Liver (tissue), 8 donors: ENCODE measurements at regions not wholly inside any gene's neighbourhood (a gene's known extent, or its start where the extent isn't known, plus 50 kb on each side); places are given as distances from the start of the nearest gene placed in this dataset.

Source experiments
- DNase-seq: peaks from one replicate; pipeline ENCODE4 v3.0.0-alpha.2; 2017; ENCODE audit warnings: low spot score
- H3K27ac ChIP-seq, 2 donors: one replicate each; pipeline ENCODE4 v1.7.0; 2013; ENCODE audit warnings: inconsistent platforms in 2 of 2, low read length in 2 of 2, control low read depth in 1 of 2, low read depth in 1 of 2, mild to moderate bottlenecking in 1 of 2
- H3K27me3 ChIP-seq, 4 donors: one replicate each; pipeline versions ENCODE4 v1.6.1 to v1.7.0; 2013; ENCODE audit warnings: low read length in 3 of 4, inconsistent platforms in 1 of 4, mild to moderate bottlenecking in 1 of 4, moderate library complexity in 1 of 4; ENCODE audit not compliant: control insufficient read depth in 4 of 4, insufficient read depth in 4 of 4
- H3K36me3 ChIP-seq, 4 donors: one replicate each; pipeline versions ENCODE4 v1.6.1 to v1.7.0; 2013; ENCODE audit warnings: low read length in 3 of 4, mild to moderate bottlenecking in 3 of 4, low read depth in 1 of 4, moderate library complexity in 1 of 4; ENCODE audit not compliant: control insufficient read depth in 4 of 4, insufficient read depth in 3 of 4
- H3K4me1 ChIP-seq, 4 donors: one replicate each; pipeline versions ENCODE4 v1.6.1 to v1.7.0; 2013; ENCODE audit warnings: low read length in 3 of 4, mild to moderate bottlenecking in 3 of 4, moderate library complexity in 1 of 4; ENCODE audit not compliant: control insufficient read depth in 4 of 4, insufficient read depth in 4 of 4
- H3K4me3 ChIP-seq, 3 donors: one replicate each; pipeline versions ENCODE4 v1.6.1 to v1.7.0; 2013; ENCODE audit warnings: low read length in 3 of 3, control low read depth in 1 of 3, low read depth in 1 of 3, mild to moderate bottlenecking in 1 of 3
- H3K9ac ChIP-seq, 2 donors: one replicate each; pipeline ENCODE4 v1.7.0; 2013; ENCODE audit warnings: low read length in 2 of 2, mild to moderate bottlenecking in 2 of 2, moderate library complexity in 2 of 2, control low read depth in 1 of 2, low read depth in 1 of 2
- H3K9me3 ChIP-seq, 4 donors: one replicate each; pipeline versions ENCODE4 v1.6.1 to v1.7.0; 2013; ENCODE audit warnings: low read length in 3 of 4; ENCODE audit not compliant: control insufficient read depth in 4 of 4
- FOXA1 ChIP-seq: IDR thresholded peaks from 2 replicates; pipeline ENCODE4 v1.6.1; 2016; ENCODE audit warnings: antibody characterized with exemption
- FOXA2 ChIP-seq: IDR thresholded peaks from 2 replicates; pipeline ENCODE4 v1.6.1; 2016; ENCODE audit warnings: antibody characterized with exemption
- GABPA ChIP-seq, 2 donors: IDR thresholded peaks in 1 of 2; conservative IDR thresholded peaks in 1 of 2; 2 replicates each; pipeline ENCODE4 v1.6.1; 2016; ENCODE audit warnings: antibody characterized with exemption in 2 of 2, mild to moderate bottlenecking in 1 of 2, moderate library complexity in 1 of 2
- HNF4A ChIP-seq, 2 donors: conservative IDR thresholded peaks; 2 replicates each; pipeline ENCODE4 v1.6.1; 2016; ENCODE audit warnings: antibody characterized with exemption in 2 of 2, mild to moderate bottlenecking in 2 of 2
- NR2F2 ChIP-seq: IDR thresholded peaks from 2 replicates; pipeline ENCODE4 v1.6.1; 2016; ENCODE audit warnings: antibody characterized with exemption
- RAD21 ChIP-seq, 2 donors: IDR thresholded peaks; 2 replicates each; pipeline ENCODE4 v1.6.1; 2016; ENCODE audit warnings: antibody characterized with exemption in 2 of 2, mild to moderate bottlenecking in 2 of 2
- REST ChIP-seq: IDR thresholded peaks from 2 replicates; pipeline ENCODE4 v1.6.1; 2016; ENCODE audit warnings: antibody characterized with exemption, mild to moderate bottlenecking
- RXRA ChIP-seq, 2 donors: IDR thresholded peaks; 2 replicates each; pipeline ENCODE4 v1.6.1; 2017 to 2018; ENCODE audit warnings: antibody characterized with exemption in 2 of 2, mild to moderate bottlenecking in 1 of 2
- SP1 ChIP-seq: IDR thresholded peaks from 2 replicates; pipeline ENCODE4 v1.6.1; 2018; ENCODE audit warnings: antibody characterized with exemption, mild to moderate bottlenecking
- YY1 ChIP-seq: IDR thresholded peaks from 2 replicates; pipeline ENCODE4 v1.6.1; 2016; ENCODE audit warnings: antibody characterized with exemption, mild to moderate bottlenecking
- ZBTB33 ChIP-seq: IDR thresholded peaks from 2 replicates; pipeline ENCODE4 v1.6.1; 2016; ENCODE audit warnings: antibody characterized with exemption
- WGBS: extraction: QIAGEN DNeasy Blood & Tissue Kit; methylation state at CpG from one replicate; pipeline ENCODE4 v1.1.7; 2013; 5-methylcytosine and 5-hydroxymethylcytosine counted together
- TF ChIP-seq, protein P1 (sequence below): IDR thresholded peaks from 2 replicates; pipeline ENCODE4 v1.6.1; 2016; ENCODE audit warnings: antibody characterized with exemption
- TF ChIP-seq, protein P2 (sequence below): fragments of 150-350 bp; IDR thresholded peaks from 2 replicates; pipeline ENCODE4 v1.5.1; 2017; ENCODE audit warnings: improper control_type of control experiment, low read depth, low read length; ENCODE audit not compliant: missing input control
- donor health status: healthy.
- donor health status: healthy.
- donor health status: healthy.
- donor health status: healthy.
- donor health status: healthy.

- Histone ChIP-seq H3K9ac (no peak overlapping the region), H3K4me1 (no peaks in the 10 kb centered on the region), H3K4me3 (no peak overlapping the region), H3K27ac (no peak overlapping the region), H3K36me3 (no peaks in the 10 kb centered on the region), H3K27me3 (no peaks in the 10 kb centered on the region), H3K9me3 (no peaks in the 10 kb centered on the region)
- TF ChIP-seq SP1, result no peak
- TF ChIP-seq ZBTB33, result no peak
- no peak for TF ChIP-seq YY1
- TF ChIP-seq NR2F2, result no peak
- TF ChIP-seq, protein P1, sequence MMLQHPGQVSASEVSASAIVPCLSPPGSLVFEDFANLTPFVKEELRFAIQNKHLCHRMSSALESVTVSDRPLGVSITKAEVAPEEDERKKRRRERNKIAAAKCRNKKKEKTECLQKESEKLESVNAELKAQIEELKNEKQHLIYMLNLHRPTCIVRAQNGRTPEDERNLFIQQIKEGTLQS, result no peak
- TF ChIP-seq REST, result no peak
- no peak for TF ChIP-seq GABPA (IDR thresholded peaks at IDR 0.05 in 1 of 2, conservative IDR thresholded peaks at IDR 0.05 in 1 of 2)
- no peak for TF ChIP-seq RAD21 (IDR thresholded peaks at IDR 0.05)
- no peak for TF ChIP-seq RXRA (IDR thresholded peaks at IDR 0.05)
- TF ChIP-seq, protein P2, sequence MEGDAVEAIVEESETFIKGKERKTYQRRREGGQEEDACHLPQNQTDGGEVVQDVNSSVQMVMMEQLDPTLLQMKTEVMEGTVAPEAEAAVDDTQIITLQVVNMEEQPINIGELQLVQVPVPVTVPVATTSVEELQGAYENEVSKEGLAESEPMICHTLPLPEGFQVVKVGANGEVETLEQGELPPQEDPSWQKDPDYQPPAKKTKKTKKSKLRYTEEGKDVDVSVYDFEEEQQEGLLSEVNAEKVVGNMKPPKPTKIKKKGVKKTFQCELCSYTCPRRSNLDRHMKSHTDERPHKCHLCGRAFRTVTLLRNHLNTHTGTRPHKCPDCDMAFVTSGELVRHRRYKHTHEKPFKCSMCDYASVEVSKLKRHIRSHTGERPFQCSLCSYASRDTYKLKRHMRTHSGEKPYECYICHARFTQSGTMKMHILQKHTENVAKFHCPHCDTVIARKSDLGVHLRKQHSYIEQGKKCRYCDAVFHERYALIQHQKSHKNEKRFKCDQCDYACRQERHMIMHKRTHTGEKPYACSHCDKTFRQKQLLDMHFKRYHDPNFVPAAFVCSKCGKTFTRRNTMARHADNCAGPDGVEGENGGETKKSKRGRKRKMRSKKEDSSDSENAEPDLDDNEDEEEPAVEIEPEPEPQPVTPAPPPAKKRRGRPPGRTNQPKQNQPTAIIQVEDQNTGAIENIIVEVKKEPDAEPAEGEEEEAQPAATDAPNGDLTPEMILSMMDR, result no peak
- TF ChIP-seq FOXA2, result no peak
- 71% methylated on average over 14 of the region's 14 CpGs for WGBS
- no peak for DNase-seq
These were observed 200.5 kb downstream of the KLF5 start for GRCh38 chr13:73259061-73260017.

DNA sequence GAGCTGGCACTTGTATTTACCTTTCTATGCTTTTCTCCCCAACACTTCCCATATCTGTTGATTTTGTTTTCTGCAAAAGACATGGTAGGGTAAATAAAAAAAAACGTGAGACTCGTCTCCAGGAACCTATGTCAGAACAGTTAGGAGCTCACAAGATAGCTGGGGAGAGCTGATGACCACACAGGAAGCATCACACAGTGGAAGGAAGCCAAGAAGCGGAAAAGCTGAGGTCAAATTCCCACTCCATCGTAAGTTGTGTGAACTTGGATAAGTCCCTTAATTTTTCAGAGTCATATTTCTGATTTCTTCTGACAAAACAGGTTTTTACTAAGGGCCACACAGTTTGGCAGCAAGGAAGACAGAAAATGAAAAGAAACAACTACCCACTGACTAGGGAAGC is 199.6 kb downstream of the KLF5 start:
- TF ChIP-seq RAD21 (IDR thresholded peaks at IDR 0.05) (no peak), SP1 (no peak), NR2F2 (no peak), FOXA1 (no peak), HNF4A (conservative IDR thresholded peaks at IDR 0.05) (no peak)
- TF ChIP-seq, protein P1, result no peak
- Histone ChIP-seq H3K36me3 (no peaks in the 10 kb centered on the region), H3K4me1 (no peaks in the 10 kb centered on the region), H3K4me3 (no peak overlapping the region), H3K27ac (no peak overlapping the region), H3K9me3 (no peaks in the 10 kb centered on the region), H3K9ac (no peak overlapping the region), H3K27me3 (no peaks in the 10 kb centered on the region)
- DNase-seq, result no peak
- WGBS, result 64% methylated on average over 4 of the region's 4 CpGs
